ENCODE measurements at regions not wholly inside any gene's neighbourhood (a gene's known extent, or its start where the extent isn't known, plus 50 kb on each side); places are given as distances from the start of the nearest gene placed in this dataset.

GRCh38 chr4:26217481-26217880, 103.3 kb upstream of the RBPJ start:
- TF ChIP-seq CTCF (conservative IDR thresholded peaks at IDR 0.05; ENCODE audit: low read depth, low read length) (no peak), EZH2 (IDR thresholded peaks at IDR 0.05; ENCODE audit: low read length, unreplicated experiment) (no peak)

Measured in PC-3 (cell line).